Skeletal muscle cell (primary cell): ENCODE measurements at regions not wholly inside any gene's neighbourhood (a gene's known extent, or its start where the extent isn't known, plus 50 kb on each side); places are given as distances from the start of the nearest gene placed in this dataset.
"Not testable (repeated sequence)": the region's sequence is repeated elsewhere in the genome, so short reads cannot be mapped to it uniquely, and the experiment has no call there.

Experiments used
- DNase-seq: peaks from one replicate; pipeline ENCODE4 v3.0.0-alpha.2; 2010; ENCODE audit warnings: low read depth
- H3K4me3 ChIP-seq: 2 replicates; pipeline ENCODE4 v1.5.1; 2011; ENCODE audit warnings: low read depth, mild to moderate bottlenecking, control low read depth, low read length, moderate library complexity

GRCh38 chr6:145071836-145072235 lies 663.5 kb downstream of the EPM2A start:
- no peak overlapping the region for H3K4me3 ChIP-seq
- DNase-seq, result peak; percentile 51

- no peak for DNase-seq
- H3K4me3 ChIP-seq, result no peak overlapping the region
These were observed 661.5 kb downstream of the EPM2A start for GRCh38 chr6:145073811-145074210.

- H3K4me3 ChIP-seq, result no peak overlapping the region
- DNase-seq, result no peak
These were observed 660.5 kb downstream of the EPM2A start for GRCh38 chr6:145074805-145075204.

- H3K4me3 ChIP-seq, result no peak overlapping the region
- no peak for DNase-seq
These were observed 659.9 kb downstream of the EPM2A start for GRCh38 chr6:145075425-145075824.

GRCh38 chr6:145076115-145076841 lies 659.0 kb downstream of the EPM2A start:
- H3K4me3 ChIP-seq, result no peak overlapping the region
- no peak for DNase-seq

- no peak for DNase-seq
- no peak overlapping the region for H3K4me3 ChIP-seq
These were observed 657.9 kb downstream of the EPM2A start for GRCh38 chr6:145077382-145077781.

GRCh38 chr6:145080651-145081050 lies 654.7 kb downstream of the EPM2A start:
- DNase-seq, result no peak
- H3K4me3 ChIP-seq, result no peak overlapping the region

- DNase-seq, result no peak
These were observed 653.6 kb downstream of the EPM2A start for GRCh38 chr6:145081677-145082076.

GRCh38 chr6:145082359-145082758 lies 653.0 kb downstream of the EPM2A start:
- DNase-seq, result no peak

More at GRCh38 chr6:145081677-145082076, 653.6 kb downstream of the EPM2A start:
- H3K4me3 ChIP-seq, result no peak overlapping the region

GRCh38 chr6:145086197-145086596 lies 649.1 kb downstream of the EPM2A start:
- no peak overlapping the region for H3K4me3 ChIP-seq
- peak; percentile 91 for DNase-seq

More at GRCh38 chr6:145082359-145082758, 653.0 kb downstream of the EPM2A start:
- no peak overlapping the region for H3K4me3 ChIP-seq

- no peak overlapping the region for H3K4me3 ChIP-seq
- no peak for DNase-seq
These were observed 648.3 kb downstream of the EPM2A start for GRCh38 chr6:145087034-145087433.

GRCh38 chr6:145090801-145091585 lies 644.3 kb downstream of the EPM2A start:
- no peak for DNase-seq

GRCh38 chr6:145091586-145092142 lies 643.7 kb downstream of the EPM2A start:
- DNase-seq, result no peak

More at GRCh38 chr6:145090801-145091585, 644.3 kb downstream of the EPM2A start:
- H3K4me3 ChIP-seq, result no peak overlapping the region

GRCh38 chr6:145092554-145092953 lies 642.8 kb downstream of the EPM2A start:
- DNase-seq, result no peak
- H3K4me3 ChIP-seq, result no peak overlapping the region

More at GRCh38 chr6:145091586-145092142, 643.7 kb downstream of the EPM2A start:
- H3K4me3 ChIP-seq, result no peak overlapping the region

GRCh38 chr6:145093226-145093625 lies 642.1 kb downstream of the EPM2A start:
- H3K4me3 ChIP-seq, result no peak overlapping the region
- no peak for DNase-seq

GRCh38 chr6:145096846-145097245 lies 638.5 kb downstream of the EPM2A start:
- no peak for DNase-seq
- H3K4me3 ChIP-seq, result no peak overlapping the region

- DNase-seq, H3K4me3 ChIP-seq: not testable (repeated sequence)
These were observed 637.2 kb downstream of the EPM2A start for GRCh38 chr6:145098127-145098526.

- no peak overlapping the region for H3K4me3 ChIP-seq
- no peak for DNase-seq
These were observed 635.6 kb downstream of the EPM2A start for GRCh38 chr6:145099713-145100112.

GRCh38 chr6:145110109-145110508 lies 625.2 kb downstream of the EPM2A start:
- no peak for DNase-seq
- no peak overlapping the region for H3K4me3 ChIP-seq

- not testable (repeated sequence) for DNase-seq, H3K4me3 ChIP-seq
These were observed 623.9 kb downstream of the EPM2A start for GRCh38 chr6:145111407-145111806.
